ENCODE measurements at regions not wholly inside any gene's neighbourhood (a gene's known extent, or its start where the extent isn't known, plus 50 kb on each side); places are given as distances from the start of the nearest gene placed in this dataset.
"Not testable (repeated sequence)": the region's sequence is repeated elsewhere in the genome, so short reads cannot be mapped to it uniquely, and the experiment has no call there.

DNA sequence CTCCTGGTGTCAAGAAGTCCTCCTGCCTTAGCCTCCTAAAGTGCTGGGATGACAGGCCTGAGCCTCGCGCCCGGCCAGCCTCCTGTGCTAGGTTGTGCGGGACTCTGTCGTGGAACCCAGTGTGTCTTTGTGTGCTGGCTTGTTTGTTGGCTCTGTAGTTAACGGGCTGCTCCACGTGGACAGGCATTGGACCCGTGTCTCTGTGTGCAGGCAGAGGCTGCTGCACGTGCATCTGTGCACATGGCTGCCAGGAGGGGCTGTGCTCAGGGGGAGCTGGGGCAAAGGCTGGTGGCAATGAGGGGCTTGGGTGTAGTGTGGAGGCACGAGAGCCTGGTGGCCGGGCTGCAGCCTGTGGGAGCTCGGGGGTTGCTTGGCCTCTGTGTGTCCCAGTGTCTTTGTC, 121.3 kb upstream of the ALDH3B2 start:
- no peak for DNase-seq
- Histone ChIP-seq H3K4me3 (ENCODE audit: low read length) (no peak overlapping the region), H3K4me1 (ENCODE audit: control insufficient read depth, insufficient read depth, low read length) (no peaks in the 10 kb centered on the region), H3K9me3 (ENCODE audit: control insufficient read depth, low read depth, low read length) (no peaks in the 10 kb centered on the region), H3K27ac (ENCODE audit: low read length) (no peak overlapping the region), H3K27me3 (ENCODE audit: control insufficient read depth, insufficient read depth, low read length) (no peaks in the 10 kb centered on the region), H3K36me3 (ENCODE audit: control insufficient read depth, insufficient read depth, low read length) (no peaks in the 10 kb centered on the region)
- no CpG with 5 or more reads among the region's 12 CpGs for WGBS (ENCODE audit: insufficient coverage, low lambda C conversion rate)

GRCh38 chr11:67793750-67794149, 119.3 kb upstream of the ALDH3B2 start:
- not testable (repeated sequence) for H3K36me3 ChIP-seq (ENCODE audit: control insufficient read depth, insufficient read depth, low read length); DNase-seq; H3K4me1 ChIP-seq (ENCODE audit: control insufficient read depth, insufficient read depth, low read length); H3K27ac ChIP-seq (ENCODE audit: low read length); H3K9me3 ChIP-seq (ENCODE audit: control insufficient read depth, low read depth, low read length); H3K4me3 ChIP-seq (ENCODE audit: low read length); H3K27me3 ChIP-seq (ENCODE audit: control insufficient read depth, insufficient read depth, low read length)
- WGBS (ENCODE audit: insufficient coverage, low lambda C conversion rate) = no CpG with 5 or more reads among the region's 8 CpGs

GRCh38 chr11:67792273-67792990, 118.0 kb upstream of the ALDH3B2 start:
- DNase-seq; H3K27ac ChIP-seq (ENCODE audit: low read length); H3K4me1 ChIP-seq (ENCODE audit: control insufficient read depth, insufficient read depth, low read length); H3K27me3 ChIP-seq (ENCODE audit: control insufficient read depth, insufficient read depth, low read length); H3K36me3 ChIP-seq (ENCODE audit: control insufficient read depth, insufficient read depth, low read length); H3K4me3 ChIP-seq (ENCODE audit: low read length); H3K9me3 ChIP-seq (ENCODE audit: control insufficient read depth, low read depth, low read length): not testable (repeated sequence)
- WGBS (ENCODE audit: insufficient coverage, low lambda C conversion rate) = no CpG with 5 or more reads among the region's 26 CpGs

DNA sequence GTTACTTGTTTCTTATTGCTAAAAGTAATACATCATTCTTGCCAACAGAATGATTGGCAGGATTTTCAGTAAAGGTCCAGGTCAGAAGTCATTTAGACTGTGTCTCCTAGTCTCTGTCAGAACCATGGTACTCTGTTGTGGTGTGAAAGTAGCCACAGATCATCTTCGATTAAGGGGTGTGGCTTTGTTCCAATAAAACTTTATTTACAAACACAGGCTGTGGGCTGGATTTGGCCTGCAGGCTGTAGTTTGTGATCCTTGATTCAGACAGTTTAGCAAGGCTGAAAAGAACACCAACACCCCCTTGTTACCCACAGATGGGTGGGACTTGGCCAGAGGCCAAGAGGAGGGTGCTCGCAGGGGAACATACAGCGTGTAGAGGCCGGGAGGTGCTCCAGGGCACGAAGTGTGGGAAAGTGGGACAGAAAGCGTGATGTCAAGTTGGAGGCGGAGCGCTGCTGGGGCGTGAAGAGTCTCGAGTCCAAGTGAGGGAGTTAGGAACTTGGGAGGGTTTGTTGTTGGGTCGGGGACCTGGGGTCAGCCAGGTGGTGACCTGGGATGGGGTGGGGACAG, 117.3 kb upstream of the ALDH3B2 start:
- not testable (repeated sequence) for H3K27ac ChIP-seq (ENCODE audit: low read length); H3K4me1 ChIP-seq (ENCODE audit: control insufficient read depth, insufficient read depth, low read length); H3K9me3 ChIP-seq (ENCODE audit: control insufficient read depth, low read depth, low read length); H3K27me3 ChIP-seq (ENCODE audit: control insufficient read depth, insufficient read depth, low read length); H3K36me3 ChIP-seq (ENCODE audit: control insufficient read depth, insufficient read depth, low read length); H3K4me3 ChIP-seq (ENCODE audit: low read length)
- WGBS (ENCODE audit: insufficient coverage, low lambda C conversion rate) = 59% methylated on average over 7 of the region's 11 CpGs
- DNase-seq = peak in 1 of 2 donors; percentile 16

DNA sequence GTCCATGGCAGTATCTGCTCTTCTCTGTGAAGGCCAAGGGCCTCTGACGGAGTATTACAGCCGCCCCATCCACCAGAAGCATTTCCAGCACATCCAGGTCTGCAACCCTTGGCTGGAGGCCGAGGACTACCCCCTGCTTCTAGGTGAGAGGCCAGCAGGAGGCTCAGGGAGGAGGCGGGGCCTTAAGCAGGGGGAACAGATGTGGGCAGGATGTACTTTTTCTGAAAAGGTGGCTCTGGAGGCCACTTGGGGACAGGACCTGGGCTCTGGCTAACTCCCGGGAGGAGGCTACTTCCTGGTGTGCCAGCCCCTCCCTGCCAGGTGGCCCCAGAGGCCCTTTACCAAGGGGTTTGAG, 113.9 kb upstream of the ALDH3B2 start:
- H3K36me3 ChIP-seq (ENCODE audit: control insufficient read depth, insufficient read depth, low read length); H3K27ac ChIP-seq (ENCODE audit: low read length); H3K4me1 ChIP-seq (ENCODE audit: control insufficient read depth, insufficient read depth, low read length); H3K27me3 ChIP-seq (ENCODE audit: control insufficient read depth, insufficient read depth, low read length); H3K9me3 ChIP-seq (ENCODE audit: control insufficient read depth, low read depth, low read length); H3K4me3 ChIP-seq (ENCODE audit: low read length): not testable (repeated sequence)
- WGBS (ENCODE audit: insufficient coverage, low lambda C conversion rate) = no CpG with 5 or more reads among the region's 5 CpGs
- peak in 1 of 2 donors; percentile 31 for DNase-seq

- H3K27me3 ChIP-seq (ENCODE audit: control insufficient read depth, insufficient read depth, low read length); H3K27ac ChIP-seq (ENCODE audit: low read length); H3K36me3 ChIP-seq (ENCODE audit: control insufficient read depth, insufficient read depth, low read length); H3K9me3 ChIP-seq (ENCODE audit: control insufficient read depth, low read depth, low read length); H3K4me1 ChIP-seq (ENCODE audit: control insufficient read depth, insufficient read depth, low read length); DNase-seq; H3K4me3 ChIP-seq (ENCODE audit: low read length): not testable (repeated sequence)
- WGBS (ENCODE audit: insufficient coverage, low lambda C conversion rate) = no CpG with 5 or more reads among the region's 19 CpGs
Observed at GRCh38 chr11:67787681-67788340, 113.4 kb upstream of the ALDH3B2 start.

DNA sequence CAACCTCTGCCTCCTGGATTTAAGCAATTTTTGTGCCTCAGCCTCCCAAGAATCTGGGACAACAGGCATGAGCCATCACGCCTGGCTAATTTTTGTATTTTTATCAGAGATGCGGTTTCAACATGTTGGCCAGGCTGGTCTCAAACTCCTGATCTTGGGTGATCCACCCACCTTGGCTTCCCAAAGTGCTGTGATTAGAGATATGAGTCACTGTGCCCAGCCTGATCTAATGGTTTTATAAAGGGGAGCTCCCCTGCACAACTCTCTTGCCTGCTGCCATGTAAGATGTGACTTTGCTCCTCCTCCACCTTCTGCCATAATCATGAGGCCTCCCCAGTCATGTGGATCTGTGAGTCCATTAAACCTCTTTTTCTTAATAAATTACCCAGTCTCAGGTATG, 107.5 kb upstream of the ALDH3B2 start:
- not testable (repeated sequence) for DNase-seq; H3K27me3 ChIP-seq (ENCODE audit: control insufficient read depth, insufficient read depth, low read length); H3K9me3 ChIP-seq (ENCODE audit: control insufficient read depth, low read depth, low read length); H3K4me1 ChIP-seq (ENCODE audit: control insufficient read depth, insufficient read depth, low read length); H3K36me3 ChIP-seq (ENCODE audit: control insufficient read depth, insufficient read depth, low read length); H3K4me3 ChIP-seq (ENCODE audit: low read length); H3K27ac ChIP-seq (ENCODE audit: low read length)
- WGBS (ENCODE audit: insufficient coverage, low lambda C conversion rate) = no CpG with 5 or more reads among the region's 2 CpGs

GRCh38 chr11:67781506-67781905, 107.1 kb upstream of the ALDH3B2 start:
- not testable (repeated sequence) for H3K27me3 ChIP-seq (ENCODE audit: control insufficient read depth, insufficient read depth, low read length); DNase-seq; H3K9me3 ChIP-seq (ENCODE audit: control insufficient read depth, low read depth, low read length); H3K27ac ChIP-seq (ENCODE audit: low read length); H3K4me3 ChIP-seq (ENCODE audit: low read length); H3K4me1 ChIP-seq (ENCODE audit: control insufficient read depth, insufficient read depth, low read length); H3K36me3 ChIP-seq (ENCODE audit: control insufficient read depth, insufficient read depth, low read length)
- 100% methylated on average over 1 of the region's 2 CpGs for WGBS (ENCODE audit: insufficient coverage, low lambda C conversion rate)

GRCh38 chr11:67780056-67780455, 105.6 kb upstream of the ALDH3B2 start:
- Histone ChIP-seq H3K4me1 (ENCODE audit: control insufficient read depth, insufficient read depth, low read length) (peaks cover 2% of the 10 kb centered on the region), H3K9me3 (ENCODE audit: control insufficient read depth, low read depth, low read length) (no peaks in the 10 kb centered on the region), H3K4me3 (ENCODE audit: low read length) (no peak overlapping the region), H3K27me3 (ENCODE audit: control insufficient read depth, insufficient read depth, low read length) (no peaks in the 10 kb centered on the region), H3K27ac (ENCODE audit: low read length) (no peak overlapping the region), H3K36me3 (ENCODE audit: control insufficient read depth, insufficient read depth, low read length) (no peaks in the 10 kb centered on the region)
- DNase-seq = no peak
- no CpG with 5 or more reads among the region's 4 CpGs for WGBS (ENCODE audit: insufficient coverage, low lambda C conversion rate)

DNA sequence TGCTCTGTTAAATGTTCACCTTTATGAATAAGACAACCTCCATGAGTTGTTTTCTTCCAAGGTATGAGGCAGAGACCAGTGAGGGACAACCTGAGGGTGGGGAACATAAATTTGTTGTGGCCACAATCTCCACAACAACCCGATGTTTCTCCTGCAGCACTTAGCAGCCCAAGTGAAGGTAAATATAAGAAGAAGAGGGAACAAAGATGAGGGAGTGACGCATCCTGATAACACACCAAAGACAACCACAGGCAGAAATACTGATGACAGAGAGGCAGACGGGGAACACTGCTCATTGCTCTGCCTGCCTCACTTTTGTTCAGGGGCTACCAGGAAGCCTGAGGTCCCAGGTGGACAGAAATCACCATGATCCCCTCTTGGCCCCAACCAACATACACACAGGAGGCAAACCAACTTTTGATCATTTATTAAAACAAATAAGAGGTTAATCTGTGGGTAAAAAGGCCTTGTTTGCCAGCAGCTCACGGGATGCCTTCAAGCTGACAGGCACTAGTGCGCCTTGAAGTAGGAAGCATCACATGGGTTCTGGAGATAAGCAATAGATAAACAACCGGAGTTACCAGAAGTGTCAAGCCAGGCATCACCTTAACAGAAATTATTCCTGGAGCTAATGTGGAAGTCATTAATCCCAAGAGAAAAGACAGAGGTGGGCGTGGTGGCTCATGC, 104.9 kb upstream of the ALDH3B2 start:
- H3K9me3 ChIP-seq (ENCODE audit: control insufficient read depth, low read depth, low read length); H3K27me3 ChIP-seq (ENCODE audit: control insufficient read depth, insufficient read depth, low read length); H3K36me3 ChIP-seq (ENCODE audit: control insufficient read depth, insufficient read depth, low read length); H3K27ac ChIP-seq (ENCODE audit: low read length); H3K4me1 ChIP-seq (ENCODE audit: control insufficient read depth, insufficient read depth, low read length); H3K4me3 ChIP-seq (ENCODE audit: low read length): not testable (repeated sequence)
- no CpG with 5 or more reads among the region's 7 CpGs for WGBS (ENCODE audit: insufficient coverage, low lambda C conversion rate)
- DNase-seq = peak; percentile 30 to 62

All from large intestine (tissue), 3 donors.